Neural cell (in vitro differentiated cells): ENCODE measurements at regions not wholly inside any gene's neighbourhood (a gene's known extent, or its start where the extent isn't known, plus 50 kb on each side); places are given as distances from the start of the nearest gene placed in this dataset.

Experiments used
- H2AFZ ChIP-seq: fragments of 200-600, 300-800 bp; sonication (generic), shearing (Covaris generic); 2 replicates; pipeline ENCODE4 v1.6.0; 2014; ENCODE audit warnings: low read depth, mild to moderate bottlenecking, antibody characterized with exemption, low read length, moderate library complexity
- H3F3A ChIP-seq: fragments of 200-600 bp; shearing (Covaris generic); 2 replicates; pipeline ENCODE4 v1.6.1; 2016; ENCODE audit warnings: mild to moderate bottlenecking, moderate library complexity, mixed read lengths, antibody characterized with exemption, low read length; ENCODE audit not compliant: insufficient read depth, poor library complexity, severe bottlenecking
- H3K27ac ChIP-seq: fragments of 200-600, 300-800 bp; sonication (generic), shearing (Covaris generic); 2 replicates; pipeline ENCODE4 v1.5.1; 2014; ENCODE audit warnings: mild to moderate bottlenecking, low read length, moderate library complexity
- H3K27me3 ChIP-seq: fragments of 300-800, 200-600 bp; sonication (generic), shearing (Covaris generic); 2 replicates; pipeline ENCODE4 v1.6.0; 2014; ENCODE audit warnings: mild to moderate bottlenecking, low read depth, low read length, moderate library complexity; ENCODE audit not compliant: insufficient read depth
- H3K36me3 ChIP-seq: fragments of 300-800, 200-600 bp; sonication (generic), shearing (Covaris generic); 2 replicates; pipeline ENCODE4 v1.5.1; 2014; ENCODE audit warnings: mild to moderate bottlenecking, antibody characterized with exemption, low read length, moderate library complexity; ENCODE audit not compliant: insufficient read depth
- H3K4me2 ChIP-seq: fragments of 300-800, 200-600 bp; sonication (generic), shearing (Covaris generic); 2 replicates; pipeline ENCODE4 v1.6.0; 2014; ENCODE audit warnings: mild to moderate bottlenecking, low read length
- H3K4me3 ChIP-seq: fragments of 300-800, 200-600 bp; sonication (generic), shearing (Covaris generic); 2 replicates; pipeline ENCODE4 v1.5.1; 2014; ENCODE audit warnings: mild to moderate bottlenecking, low read length, moderate library complexity
- H3K79me2 ChIP-seq: fragments of 200-600 bp; shearing (Covaris generic); replicated peaks from 2 replicates; pipeline ENCODE4 v1.6.0; 2014; ENCODE audit warnings: mild to moderate bottlenecking, low read length, moderate library complexity; ENCODE audit not compliant: insufficient read depth
- H3K9ac ChIP-seq: fragments of 300-800, 200-600 bp; sonication (generic), shearing (Covaris generic); 2 replicates; pipeline ENCODE4 v1.6.1; 2016; ENCODE audit warnings: mild to moderate bottlenecking, low read length, mixed read lengths
- H3K9me2 ChIP-seq: fragments of 200-600 bp; shearing (Covaris generic); 2 replicates; pipeline ENCODE4 v1.6.1; 2016; ENCODE audit warnings: mild to moderate bottlenecking, low read length, mixed read lengths; ENCODE audit not compliant: insufficient read depth
- H3K9me3 ChIP-seq: fragments of 200-600, 300-800 bp; sonication (generic), shearing (Covaris generic); 2 replicates; pipeline ENCODE4 v1.6.1; 2016; ENCODE audit warnings: mild to moderate bottlenecking, mixed run types, low read length, moderate library complexity, mixed read lengths
- H4K20me1 ChIP-seq: fragments of 200-600 bp; shearing (Covaris generic); 2 replicates; pipeline ENCODE4 v1.6.1; 2016; ENCODE audit warnings: mild to moderate bottlenecking, mixed run types; ENCODE audit not compliant: insufficient read depth
- EP300 ChIP-seq: fragments of 450-650 bp; conservative IDR thresholded peaks from 2 replicates; pipeline ENCODE4 v1.6.1; 2014; ENCODE audit warnings: antibody characterized with exemption, mild to moderate bottlenecking, moderate library complexity; ENCODE audit not compliant: poor library complexity, severe bottlenecking
- EZH2 ChIP-seq: fragments of 200-600, 300-800 bp; shearing (Covaris generic), sonication (generic); IDR thresholded peaks from 2 replicates; pipeline ENCODE4 v1.6.1; 2014; ENCODE audit warnings: antibody characterized with exemption, low read length, borderline replicate concordance, mild to moderate bottlenecking; ENCODE audit not compliant: insufficient read depth, poor library complexity, severe bottlenecking
- MXI1 ChIP-seq: fragments of 450-650 bp; conservative IDR thresholded peaks from 2 replicates; pipeline ENCODE4 v1.6.1; 2014; ENCODE audit warnings: antibody characterized with exemption, mild to moderate bottlenecking; ENCODE audit not compliant: poor library complexity, severe bottlenecking
- POLR2AphosphoS5 ChIP-seq: IDR thresholded peaks from 2 replicates; pipeline ENCODE4 v1.6.1; 2012
- RAD21 ChIP-seq: fragments of 450-650 bp; conservative IDR thresholded peaks from 2 replicates; pipeline ENCODE4 v1.6.1; 2014; ENCODE audit warnings: antibody characterized with exemption, mild to moderate bottlenecking, moderate library complexity
- SMC3 ChIP-seq: fragments of 450-650 bp; conservative IDR thresholded peaks from 2 replicates; pipeline ENCODE4 v1.6.1; 2014; ENCODE audit warnings: antibody characterized with exemption, mild to moderate bottlenecking, moderate library complexity; ENCODE audit not compliant: poor library complexity
- TAF1 ChIP-seq: IDR thresholded peaks from 2 replicates; pipeline ENCODE4 v1.6.1; 2012; ENCODE audit warnings: low read depth
- TF ChIP-seq, protein P1 (sequence below): IDR thresholded peaks from 2 replicates; pipeline ENCODE4 v1.6.1; 2012; ENCODE audit warnings: borderline replicate concordance
- TF ChIP-seq, protein P2 (sequence below): fragments of 450-650 bp; IDR thresholded peaks from 2 replicates; pipeline ENCODE4 v1.5.1; 2014; ENCODE audit warnings: antibody characterized with exemption, mild to moderate bottlenecking, moderate library complexity; ENCODE audit not compliant: poor library complexity, severe bottlenecking

DNA sequence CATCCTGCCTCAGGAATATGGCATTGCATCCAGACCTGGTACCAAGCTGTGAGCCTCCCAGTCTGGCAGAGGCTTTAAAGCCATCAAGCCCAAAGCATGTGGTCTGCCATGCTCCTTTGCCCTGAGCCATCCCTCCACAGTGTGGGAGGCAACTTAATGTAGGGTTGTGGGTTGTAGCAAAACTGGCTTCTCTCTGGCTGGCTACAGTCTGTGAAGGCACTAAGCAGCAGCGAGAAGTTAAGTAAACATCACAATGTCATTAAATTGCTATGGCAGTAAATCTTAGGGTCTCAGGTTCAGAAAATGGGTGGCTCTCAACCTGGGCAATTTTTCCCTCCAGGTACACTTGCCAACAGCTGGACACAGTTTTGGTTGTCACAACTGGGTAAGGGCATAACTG lies 472.9 kb downstream of the PREX1 start:
- TF ChIP-seq, protein P1, sequence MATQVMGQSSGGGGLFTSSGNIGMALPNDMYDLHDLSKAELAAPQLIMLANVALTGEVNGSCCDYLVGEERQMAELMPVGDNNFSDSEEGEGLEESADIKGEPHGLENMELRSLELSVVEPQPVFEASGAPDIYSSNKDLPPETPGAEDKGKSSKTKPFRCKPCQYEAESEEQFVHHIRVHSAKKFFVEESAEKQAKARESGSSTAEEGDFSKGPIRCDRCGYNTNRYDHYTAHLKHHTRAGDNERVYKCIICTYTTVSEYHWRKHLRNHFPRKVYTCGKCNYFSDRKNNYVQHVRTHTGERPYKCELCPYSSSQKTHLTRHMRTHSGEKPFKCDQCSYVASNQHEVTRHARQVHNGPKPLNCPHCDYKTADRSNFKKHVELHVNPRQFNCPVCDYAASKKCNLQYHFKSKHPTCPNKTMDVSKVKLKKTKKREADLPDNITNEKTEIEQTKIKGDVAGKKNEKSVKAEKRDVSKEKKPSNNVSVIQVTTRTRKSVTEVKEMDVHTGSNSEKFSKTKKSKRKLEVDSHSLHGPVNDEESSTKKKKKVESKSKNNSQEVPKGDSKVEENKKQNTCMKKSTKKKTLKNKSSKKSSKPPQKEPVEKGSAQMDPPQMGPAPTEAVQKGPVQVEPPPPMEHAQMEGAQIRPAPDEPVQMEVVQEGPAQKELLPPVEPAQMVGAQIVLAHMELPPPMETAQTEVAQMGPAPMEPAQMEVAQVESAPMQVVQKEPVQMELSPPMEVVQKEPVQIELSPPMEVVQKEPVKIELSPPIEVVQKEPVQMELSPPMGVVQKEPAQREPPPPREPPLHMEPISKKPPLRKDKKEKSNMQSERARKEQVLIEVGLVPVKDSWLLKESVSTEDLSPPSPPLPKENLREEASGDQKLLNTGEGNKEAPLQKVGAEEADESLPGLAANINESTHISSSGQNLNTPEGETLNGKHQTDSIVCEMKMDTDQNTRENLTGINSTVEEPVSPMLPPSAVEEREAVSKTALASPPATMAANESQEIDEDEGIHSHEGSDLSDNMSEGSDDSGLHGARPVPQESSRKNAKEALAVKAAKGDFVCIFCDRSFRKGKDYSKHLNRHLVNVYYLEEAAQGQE: no peak
- TF ChIP-seq SMC3 (no peak), POLR2AphosphoS5 (no peak), EZH2 (no peak), RAD21 (no peak), MXI1 (no peak), TAF1 (no peak), EP300 (no peak)
- TF ChIP-seq, protein P2, sequence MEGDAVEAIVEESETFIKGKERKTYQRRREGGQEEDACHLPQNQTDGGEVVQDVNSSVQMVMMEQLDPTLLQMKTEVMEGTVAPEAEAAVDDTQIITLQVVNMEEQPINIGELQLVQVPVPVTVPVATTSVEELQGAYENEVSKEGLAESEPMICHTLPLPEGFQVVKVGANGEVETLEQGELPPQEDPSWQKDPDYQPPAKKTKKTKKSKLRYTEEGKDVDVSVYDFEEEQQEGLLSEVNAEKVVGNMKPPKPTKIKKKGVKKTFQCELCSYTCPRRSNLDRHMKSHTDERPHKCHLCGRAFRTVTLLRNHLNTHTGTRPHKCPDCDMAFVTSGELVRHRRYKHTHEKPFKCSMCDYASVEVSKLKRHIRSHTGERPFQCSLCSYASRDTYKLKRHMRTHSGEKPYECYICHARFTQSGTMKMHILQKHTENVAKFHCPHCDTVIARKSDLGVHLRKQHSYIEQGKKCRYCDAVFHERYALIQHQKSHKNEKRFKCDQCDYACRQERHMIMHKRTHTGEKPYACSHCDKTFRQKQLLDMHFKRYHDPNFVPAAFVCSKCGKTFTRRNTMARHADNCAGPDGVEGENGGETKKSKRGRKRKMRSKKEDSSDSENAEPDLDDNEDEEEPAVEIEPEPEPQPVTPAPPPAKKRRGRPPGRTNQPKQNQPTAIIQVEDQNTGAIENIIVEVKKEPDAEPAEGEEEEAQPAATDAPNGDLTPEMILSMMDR: no peak
- no peaks in the 10 kb centered on the region for H3K9me2 ChIP-seq
- H3K4me2 ChIP-seq: no peak overlapping the region
- no peak overlapping the region for H2AFZ ChIP-seq
- no peaks in the 10 kb centered on the region for H4K20me1 ChIP-seq
- no peaks in the 10 kb centered on the region for H3K36me3 ChIP-seq
- no peaks in the 10 kb centered on the region for H3K79me2 ChIP-seq
- H3K27ac ChIP-seq: no peak overlapping the region
- no peaks in the 10 kb centered on the region for H3K9me3 ChIP-seq
- no peaks in the 10 kb centered on the region for H3F3A ChIP-seq
- H3K9ac ChIP-seq: no peak overlapping the region
- no peak overlapping the region for H3K4me3 ChIP-seq
- H3K27me3 ChIP-seq: no peaks in the 10 kb centered on the region

- no peak overlapping the region for H3K4me3 ChIP-seq
- no peak overlapping the region for H2AFZ ChIP-seq
- H3K27me3 ChIP-seq: no peaks in the 10 kb centered on the region
- H3K9ac ChIP-seq: no peak overlapping the region
- TF ChIP-seq EP300: no peak
- TF ChIP-seq POLR2AphosphoS5: no peak
- H3F3A ChIP-seq: no peaks in the 10 kb centered on the region
- H3K36me3 ChIP-seq: no peaks in the 10 kb centered on the region
- no peak overlapping the region for H3K27ac ChIP-seq
- H3K4me2 ChIP-seq: no peak overlapping the region
- no peaks in the 10 kb centered on the region for H3K9me3 ChIP-seq
- no peaks in the 10 kb centered on the region for H4K20me1 ChIP-seq
- H3K9me2 ChIP-seq: no peaks in the 10 kb centered on the region
- H3K79me2 ChIP-seq: no peaks in the 10 kb centered on the region
These were observed 473.4 kb downstream of the PREX1 start for GRCh38 chr20:48354320-48354876.

- no peak for TF ChIP-seq POLR2AphosphoS5
- TF ChIP-seq RAD21: no peak
- no peak for TF ChIP-seq TAF1
- TF ChIP-seq MXI1: no peak
- TF ChIP-seq, protein P2: no peak
- TF ChIP-seq, protein P1: no peak
- TF ChIP-seq EP300: no peak
- TF ChIP-seq EZH2: no peak
- TF ChIP-seq SMC3: no peak
- H3K79me2 ChIP-seq: no peaks in the 10 kb centered on the region
- no peaks in the 10 kb centered on the region for H3F3A ChIP-seq
- no peaks in the 10 kb centered on the region for H3K9me3 ChIP-seq
- no peak overlapping the region for H3K9ac ChIP-seq
- no peak overlapping the region for H2AFZ ChIP-seq
- no peaks in the 10 kb centered on the region for H3K9me2 ChIP-seq
- no peaks in the 10 kb centered on the region for H3K36me3 ChIP-seq
- H3K27ac ChIP-seq: no peak overlapping the region
- no peaks in the 10 kb centered on the region for H4K20me1 ChIP-seq
- H3K4me2 ChIP-seq: no peak overlapping the region
- H3K27me3 ChIP-seq: no peaks in the 10 kb centered on the region
- H3K4me3 ChIP-seq: no peak overlapping the region
These were observed 475.2 kb downstream of the PREX1 start for GRCh38 chr20:48352628-48353027.
